ENCODE measurements at regions not wholly inside any gene's neighbourhood (a gene's known extent, or its start where the extent isn't known, plus 50 kb on each side); places are given as distances from the start of the nearest gene placed in this dataset.

GRCh38 chr5:54732108-54732507, 214.5 kb downstream of the SNX18 start:
- 92 to 95% methylated on average over 1 of the region's 1 CpG for WGBS, 2 donors
- no peak for TF ChIP-seq EP300 (IDR thresholded peaks at IDR 0.05)
- TF ChIP-seq POLR2AphosphoS5 (IDR thresholded peaks at IDR 0.05): no peak
- no peaks in the 10 kb centered on the region for H3K27me3 ChIP-seq
- H3K27ac ChIP-seq: no peak overlapping the region
- no peak overlapping the region for H3K4me3 ChIP-seq
- H3K9me3 ChIP-seq: no peaks in the 10 kb centered on the region
- no peaks in the 10 kb centered on the region for H3K36me3 ChIP-seq
- ATAC-seq (ENCODE audit: low FRiP score in 2 of 2) (no peak), DNase-seq (no peak)
- no peaks in the 10 kb centered on the region for H3K4me1 ChIP-seq

- DNase-seq: no peak
- WGBS, 2 donors: 91 to 96% methylated on average over 1 of the region's 1 CpG
- TF ChIP-seq POLR2AphosphoS5 (IDR thresholded peaks at IDR 0.05) (no peak), EP300 (IDR thresholded peaks at IDR 0.05) (no peak), POLR2A (IDR thresholded peaks at IDR 0.05) (no peak), CTCF (IDR thresholded peaks at IDR 0.05) (no peak)
- H3K36me3 ChIP-seq: no peaks in the 10 kb centered on the region
- no peaks in the 10 kb centered on the region for H3K9me3 ChIP-seq
- no peak for ATAC-seq (ENCODE audit: low FRiP score in 2 of 2)
- no peak overlapping the region for H3K27ac ChIP-seq
- no peak overlapping the region for H3K4me3 ChIP-seq
- no peaks in the 10 kb centered on the region for H3K27me3 ChIP-seq
- H3K4me1 ChIP-seq: no peaks in the 10 kb centered on the region
Measured at GRCh38 chr5:54728588-54728915, 211.0 kb downstream of the SNX18 start.

DNA sequence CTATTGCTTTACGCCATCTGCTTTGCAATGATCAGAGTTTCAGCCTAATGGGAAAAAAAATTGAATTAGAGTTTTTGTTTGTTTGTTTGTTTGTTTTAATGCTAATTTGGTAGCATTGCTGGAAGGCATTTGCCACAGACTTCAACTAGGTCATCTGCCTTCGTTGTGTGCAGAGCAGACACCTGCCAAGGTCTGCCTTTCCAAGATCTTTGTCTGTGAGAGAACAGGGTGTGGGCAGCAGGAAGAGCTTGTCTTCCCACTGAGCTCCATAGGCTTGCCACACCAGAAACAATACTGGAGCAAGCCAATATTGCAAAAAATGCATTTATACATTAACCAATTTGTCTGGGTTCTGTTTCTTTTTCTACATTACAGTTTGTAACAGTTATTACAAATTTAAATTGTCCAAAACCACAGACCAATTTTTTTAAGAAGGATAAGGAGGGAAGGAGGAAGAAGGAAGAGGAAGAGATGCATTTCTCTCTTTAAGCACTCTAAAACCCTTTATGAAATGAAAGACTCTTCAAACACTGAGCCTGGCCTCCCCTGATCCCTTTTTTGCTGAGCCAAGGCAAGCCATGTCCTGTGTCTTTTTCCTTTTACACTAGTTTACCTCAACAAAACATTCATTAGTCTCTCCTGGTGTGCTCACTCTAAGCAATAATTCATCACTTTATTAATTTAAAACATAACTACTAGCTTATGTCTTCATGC, 210.5 kb downstream of the SNX18 start:
- ATAC-seq (ENCODE audit: low FRiP score in 2 of 2): no peak
- no peaks in the 10 kb centered on the region for H3K9me3 ChIP-seq

GRCh38 chr5:54725391-54726280, 208.1 kb downstream of the SNX18 start:
- Histone ChIP-seq H3K27me3 (no peaks in the 10 kb centered on the region), H3K4me3 (no peak overlapping the region), H3K27ac (no peak overlapping the region), H3K36me3 (no peaks in the 10 kb centered on the region), H3K9me3 (no peaks in the 10 kb centered on the region), H3K4me1 (no peaks in the 10 kb centered on the region)
- TF ChIP-seq POLR2AphosphoS5 (IDR thresholded peaks at IDR 0.05) (no peak), CTCF (IDR thresholded peaks at IDR 0.05) (no peak), EP300 (IDR thresholded peaks at IDR 0.05) (no peak), POLR2A (IDR thresholded peaks at IDR 0.05) (no peak)
- no peak for DNase-seq
- WGBS, 2 donors: 43 to 97% methylated on average over 2 of the region's 2 CpGs
- ATAC-seq (ENCODE audit: low FRiP score in 2 of 2): no peak

More for the DNA sequence above, 210.5 kb downstream of the SNX18 start:
- no peaks in the 10 kb centered on the region for H3K36me3 ChIP-seq
- H3K4me1 ChIP-seq: no peaks in the 10 kb centered on the region
- no peaks in the 10 kb centered on the region for H3K27me3 ChIP-seq
- no peak overlapping the region for H3K4me3 ChIP-seq
- no peak for DNase-seq
- no peak for TF ChIP-seq EP300 (IDR thresholded peaks at IDR 0.05)
- TF ChIP-seq CTCF (IDR thresholded peaks at IDR 0.05): no peak
- no peak for TF ChIP-seq POLR2A (IDR thresholded peaks at IDR 0.05)
- no peak for TF ChIP-seq POLR2AphosphoS5 (IDR thresholded peaks at IDR 0.05)
- 56 to 65% methylated on average over 2 of the region's 2 CpGs for WGBS, 2 donors
- no peak overlapping the region for H3K27ac ChIP-seq

- WGBS, 2 donors: 70 to 71% methylated on average over 6 of the region's 6 CpGs
- ATAC-seq (ENCODE audit: low FRiP score in 2 of 2): no peak
Measured at GRCh38 chr5:54722846-54723433, 205.4 kb downstream of the SNX18 start.

More at GRCh38 chr5:54722846-54723433, 205.4 kb downstream of the SNX18 start:
- no peak overlapping the region for H3K4me3 ChIP-seq
- no peaks in the 10 kb centered on the region for H3K27me3 ChIP-seq
- no peak for TF ChIP-seq POLR2A (IDR thresholded peaks at IDR 0.05)
- no peak for TF ChIP-seq POLR2AphosphoS5 (IDR thresholded peaks at IDR 0.05)
- TF ChIP-seq CTCF (IDR thresholded peaks at IDR 0.05): no peak
- no peak for TF ChIP-seq EP300 (IDR thresholded peaks at IDR 0.05)
- no peaks in the 10 kb centered on the region for H3K9me3 ChIP-seq
- no peak for DNase-seq
- H3K36me3 ChIP-seq: no peaks in the 10 kb centered on the region
- H3K4me1 ChIP-seq: peaks cover 0 to 10% (median 7%) of the 10 kb centered on the region in 4 donors
- no peak overlapping the region for H3K27ac ChIP-seq
